Upper lobe of left lung (tissue), 6 donors: ENCODE measurements at regions not wholly inside any gene's neighbourhood (a gene's known extent, or its start where the extent isn't known, plus 50 kb on each side); places are given as distances from the start of the nearest gene placed in this dataset.

Experiments
- ATAC-seq, 2 donors: fragments of 200-7000 bp; cut with Tn5 transposase; one replicate each; pipeline ENCODE4 v1.9.1; 2022; ENCODE audit warnings: mild to moderate bottlenecking in 2 of 2, moderate library complexity in 2 of 2; ENCODE audit not compliant: low FRiP score in 2 of 2
- DNase-seq, 2 donors: peaks; one replicate each; pipeline ENCODE4 v3.0.0-alpha.2; 2019 to 2020
- H3K27ac ChIP-seq, 4 donors: fragments of 200-600 bp; sonication (generic); one replicate each; pipeline ENCODE4 v1.5.1; 2016 to 2019
- H3K27me3 ChIP-seq, 4 donors: fragments of 200-600 bp; sonication (generic); one replicate each; pipeline ENCODE4 v1.5.1; 2017 to 2019
- H3K36me3 ChIP-seq, 4 donors: fragments of 200-600 bp; sonication (generic); one replicate each; pipeline ENCODE4 v1.5.1; 2016 to 2019
- H3K4me1 ChIP-seq, 4 donors: fragments of 200-600 bp; sonication (generic); one replicate each; pipeline ENCODE4 v1.5.1; 2018 to 2019
- H3K4me3 ChIP-seq, 4 donors: fragments of 200-600 bp; sonication (generic); one replicate each; pipeline ENCODE4 v1.5.1; 2017 to 2019; ENCODE audit warnings: mild to moderate bottlenecking in 2 of 4, moderate library complexity in 1 of 4
- H3K9me3 ChIP-seq, 4 donors: fragments of 200-600 bp; sonication (generic); one replicate each; pipeline ENCODE4 v1.5.1; 2018 to 2019
- EP300 ChIP-seq, 4 donors: sonication (generic); formaldehyde crosslinking; IDR thresholded peaks; one replicate each; pipeline ENCODE4 v1.5.1; 2017; ENCODE audit warnings: antibody characterized with exemption in 4 of 4, control low read depth in 2 of 4
- POLR2A ChIP-seq, 4 donors: fragments of 450-650 bp; IDR thresholded peaks; one replicate each; pipeline ENCODE4 v1.5.1; 2016 to 2017; ENCODE audit warnings: antibody characterized with exemption in 4 of 4, mild to moderate bottlenecking in 2 of 4
- POLR2AphosphoS5 ChIP-seq, 2 donors: sonication (generic); formaldehyde crosslinking; IDR thresholded peaks; one replicate each; pipeline ENCODE4 v1.5.1; 2017; ENCODE audit warnings: antibody characterized with exemption in 2 of 2
- WGBS, 2 donors: methylation state at CpG; one replicate each; pipeline ENCODE4 v1.1.5; 2017 to 2018; 5-methylcytosine and 5-hydroxymethylcytosine counted together
- TF ChIP-seq, protein P1 (sequence below), 6 experiments: fragments of 450-650 bp in 4 of 6; fragments of 200-600 bp in 2 of 6; sonication (generic) in 2 of 6; IDR thresholded peaks; one replicate each; pipeline ENCODE4 v1.5.1; 2016 to 2019; ENCODE audit warnings: antibody characterized with exemption in 6 of 6
- donor health status: DM: no; HTN: no; CAD: no; lungs with moderate emphysema.
- donor health status: DM: no; HTN: yes; CAD: no; lungs with severe emphysema.

DNA sequence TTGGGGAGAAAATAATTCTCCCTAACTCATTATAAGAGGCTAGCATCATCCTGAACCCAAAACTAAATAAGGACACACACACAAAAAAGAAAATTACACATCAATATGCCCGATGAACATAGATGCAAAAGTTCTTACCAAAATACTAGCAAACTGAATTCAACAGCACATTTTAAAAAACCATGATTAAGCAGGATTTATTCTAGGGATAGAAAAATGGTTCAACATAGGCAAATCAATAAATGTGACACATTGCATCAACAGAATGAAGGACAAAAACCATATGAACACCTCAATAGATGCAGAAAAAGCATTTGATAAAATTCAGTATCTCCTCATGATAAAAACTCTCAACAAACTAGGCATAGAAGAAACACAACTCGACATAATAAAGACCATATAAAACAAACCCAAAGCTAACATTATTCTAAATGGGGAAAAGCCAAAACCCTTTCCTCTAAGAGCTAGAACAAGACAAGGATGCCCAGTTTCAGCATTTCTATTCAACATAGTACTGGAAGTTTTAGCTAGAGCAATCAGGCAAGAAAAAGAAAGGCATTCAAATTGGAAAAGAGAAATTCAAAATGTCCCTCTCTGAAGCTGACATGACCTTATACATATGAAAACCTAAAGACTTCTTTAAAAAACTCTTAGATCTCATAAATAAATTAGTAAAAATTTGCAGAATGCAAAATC is 200.9 kb downstream of the NKX6-1 start:
- no peak overlapping the region for H3K4me3 ChIP-seq
- DNase-seq (no peak), ATAC-seq (no peak)
- H3K9me3 ChIP-seq, result no peaks in the 10 kb centered on the region
- H3K4me1 ChIP-seq, result no peaks in the 10 kb centered on the region
- H3K27ac ChIP-seq, result no peak overlapping the region
- H3K27me3 ChIP-seq, result no peaks in the 10 kb centered on the region
- H3K36me3 ChIP-seq, result no peaks in the 10 kb centered on the region
- WGBS, 2 donors, result 83 to 88% methylated on average over 2 of the region's 2 CpGs
- TF ChIP-seq POLR2A (IDR thresholded peaks at IDR 0.05) (no peak), EP300 (IDR thresholded peaks at IDR 0.05) (no peak), POLR2AphosphoS5 (IDR thresholded peaks at IDR 0.05) (no peak)
- TF ChIP-seq, protein P1, sequence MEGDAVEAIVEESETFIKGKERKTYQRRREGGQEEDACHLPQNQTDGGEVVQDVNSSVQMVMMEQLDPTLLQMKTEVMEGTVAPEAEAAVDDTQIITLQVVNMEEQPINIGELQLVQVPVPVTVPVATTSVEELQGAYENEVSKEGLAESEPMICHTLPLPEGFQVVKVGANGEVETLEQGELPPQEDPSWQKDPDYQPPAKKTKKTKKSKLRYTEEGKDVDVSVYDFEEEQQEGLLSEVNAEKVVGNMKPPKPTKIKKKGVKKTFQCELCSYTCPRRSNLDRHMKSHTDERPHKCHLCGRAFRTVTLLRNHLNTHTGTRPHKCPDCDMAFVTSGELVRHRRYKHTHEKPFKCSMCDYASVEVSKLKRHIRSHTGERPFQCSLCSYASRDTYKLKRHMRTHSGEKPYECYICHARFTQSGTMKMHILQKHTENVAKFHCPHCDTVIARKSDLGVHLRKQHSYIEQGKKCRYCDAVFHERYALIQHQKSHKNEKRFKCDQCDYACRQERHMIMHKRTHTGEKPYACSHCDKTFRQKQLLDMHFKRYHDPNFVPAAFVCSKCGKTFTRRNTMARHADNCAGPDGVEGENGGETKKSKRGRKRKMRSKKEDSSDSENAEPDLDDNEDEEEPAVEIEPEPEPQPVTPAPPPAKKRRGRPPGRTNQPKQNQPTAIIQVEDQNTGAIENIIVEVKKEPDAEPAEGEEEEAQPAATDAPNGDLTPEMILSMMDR (IDR thresholded peaks at IDR 0.05), result no peak

DNA sequence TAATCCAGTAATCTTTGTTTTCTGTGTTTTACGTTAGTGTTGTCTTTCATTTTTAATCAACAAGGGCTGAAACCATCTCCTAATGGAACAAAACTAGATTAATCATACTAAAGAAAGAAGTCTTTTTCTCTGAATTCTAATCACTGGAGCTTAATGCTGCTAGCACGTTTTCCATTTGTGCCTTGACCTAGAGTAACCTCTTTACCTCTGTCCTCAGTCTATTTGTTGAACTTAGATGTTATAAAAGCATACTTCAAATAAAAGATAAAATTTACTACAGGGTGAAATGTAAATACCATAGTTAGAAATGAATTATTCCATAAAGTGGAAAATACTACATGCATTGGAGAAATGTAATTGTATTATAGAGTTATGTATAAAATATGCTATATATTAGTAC is 207.1 kb downstream of the NKX6-1 start:
- H3K4me3 ChIP-seq, result no peak overlapping the region
- DNase-seq (no peak), ATAC-seq (no peak)
- H3K4me1 ChIP-seq, result no peaks in the 10 kb centered on the region
- no peaks in the 10 kb centered on the region for H3K36me3 ChIP-seq
- no peaks in the 10 kb centered on the region for H3K9me3 ChIP-seq
- no peak overlapping the region for H3K27ac ChIP-seq
- WGBS, 2 donors, result 42 to 56% methylated on average over 2 of the region's 2 CpGs
- TF ChIP-seq, protein P1 (IDR thresholded peaks at IDR 0.05), result no peak
- TF ChIP-seq POLR2A (IDR thresholded peaks at IDR 0.05) (no peak), EP300 (IDR thresholded peaks at IDR 0.05) (no peak), POLR2AphosphoS5 (IDR thresholded peaks at IDR 0.05) (no peak)
- no peaks in the 10 kb centered on the region for H3K27me3 ChIP-seq

DNA sequence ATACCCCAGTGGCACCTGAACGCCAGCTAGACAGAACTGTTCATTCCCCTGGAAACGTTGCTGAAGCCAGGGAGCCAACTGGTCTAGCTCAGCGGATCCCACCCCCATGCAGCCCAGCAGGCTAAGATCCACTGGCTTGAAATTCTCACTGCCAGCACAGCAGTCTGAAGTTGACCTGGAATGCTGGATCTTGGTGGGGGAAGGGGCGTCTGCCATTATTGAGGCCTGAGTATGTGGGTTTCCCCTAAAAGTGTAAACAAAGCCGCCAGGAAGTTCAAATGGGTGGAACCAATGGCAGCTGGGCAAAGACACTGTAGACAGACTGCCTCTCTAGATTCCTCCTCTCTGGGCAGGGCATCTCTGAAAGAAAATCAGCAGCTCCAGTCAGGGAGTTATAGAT is 213.0 kb downstream of the NKX6-1 start:
- Histone ChIP-seq H3K27ac (no peak overlapping the region), H3K9me3 (no peaks in the 10 kb centered on the region), H3K4me1 (no peaks in the 10 kb centered on the region), H3K36me3 (no peaks in the 10 kb centered on the region), H3K4me3 (no peak overlapping the region), H3K27me3 (no peaks in the 10 kb centered on the region)
- no peak for ATAC-seq
- no peak for DNase-seq
- no peak for TF ChIP-seq POLR2A (IDR thresholded peaks at IDR 0.05)
- TF ChIP-seq, protein P1 (IDR thresholded peaks at IDR 0.05), result no peak
- no peak for TF ChIP-seq POLR2AphosphoS5 (IDR thresholded peaks at IDR 0.05)
- no peak for TF ChIP-seq EP300 (IDR thresholded peaks at IDR 0.05)
- 54 to 63% methylated on average over 4 to 5 of the region's 5 CpGs for WGBS, 2 donors

DNA sequence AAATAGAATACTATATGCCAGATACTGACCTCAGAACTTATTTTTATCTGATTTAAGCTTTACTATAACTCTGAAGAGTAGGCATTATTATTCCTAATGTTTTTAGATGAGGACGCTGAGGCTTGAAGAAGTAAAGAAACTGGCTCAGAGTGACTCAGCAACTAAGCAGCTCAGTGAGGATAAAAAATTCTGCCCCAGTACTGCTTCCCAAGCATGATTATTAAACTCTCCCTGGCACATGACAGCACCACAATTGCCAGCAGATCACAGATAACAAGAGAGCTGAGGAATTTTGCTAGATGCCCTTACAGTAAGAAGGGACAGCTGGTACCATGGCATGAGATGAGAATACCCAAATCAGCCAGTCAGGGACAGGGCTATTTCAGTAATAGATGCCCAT is 219.4 kb downstream of the NKX6-1 start:
- Histone ChIP-seq H3K27me3 (no peaks in the 10 kb centered on the region), H3K4me3 (no peak overlapping the region), H3K4me1 (no peaks in the 10 kb centered on the region), H3K36me3 (no peaks in the 10 kb centered on the region), H3K9me3 (no peaks in the 10 kb centered on the region), H3K27ac (no peak overlapping the region)
- DNase-seq (no peak), ATAC-seq (no peak)
- 42 to 58% methylated on average over 1 of the region's 1 CpG for WGBS, 2 donors
- TF ChIP-seq POLR2AphosphoS5 (IDR thresholded peaks at IDR 0.05), result no peak
- TF ChIP-seq EP300 (IDR thresholded peaks at IDR 0.05), result no peak
- TF ChIP-seq, protein P1 (IDR thresholded peaks at IDR 0.05), result no peak
- TF ChIP-seq POLR2A (IDR thresholded peaks at IDR 0.05), result no peak

DNA sequence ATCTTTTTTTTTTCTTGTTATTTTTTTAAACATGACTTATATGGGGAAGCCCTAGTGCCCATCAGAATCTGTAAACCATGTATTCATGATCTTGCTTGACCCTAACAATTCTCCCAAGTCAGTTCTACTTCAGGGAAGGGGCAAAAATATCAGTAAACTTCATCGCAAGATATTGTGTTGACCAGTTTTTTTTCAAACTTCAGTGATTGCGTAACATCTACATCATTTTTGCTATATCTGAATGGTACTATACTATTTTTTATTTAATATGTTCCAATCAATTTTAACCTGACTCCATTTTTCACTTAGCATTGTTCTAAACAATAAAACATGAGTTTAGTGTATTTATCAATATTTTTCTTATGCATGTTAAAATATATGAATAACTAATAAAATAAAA is 221.2 kb downstream of the NKX6-1 start:
- no peak overlapping the region for H3K27ac ChIP-seq
- H3K9me3 ChIP-seq, result no peaks in the 10 kb centered on the region
- no peaks in the 10 kb centered on the region for H3K36me3 ChIP-seq
- TF ChIP-seq EP300 (IDR thresholded peaks at IDR 0.05), result no peak
- TF ChIP-seq POLR2AphosphoS5 (IDR thresholded peaks at IDR 0.05), result no peak
- no peak for TF ChIP-seq POLR2A (IDR thresholded peaks at IDR 0.05)
- TF ChIP-seq, protein P1 (IDR thresholded peaks at IDR 0.05), result no peak
- ATAC-seq, result no peak
- no peak for DNase-seq
- no peaks in the 10 kb centered on the region for H3K4me1 ChIP-seq
- 46 to 50% methylated on average over 2 of the region's 2 CpGs for WGBS, 2 donors
- H3K27me3 ChIP-seq, result no peaks in the 10 kb centered on the region
- H3K4me3 ChIP-seq, result no peak overlapping the region
